ENCODE measurements at regions not wholly inside any gene's neighbourhood (a gene's known extent, or its start where the extent isn't known, plus 50 kb on each side); places are given as distances from the start of the nearest gene placed in this dataset.

DNA sequence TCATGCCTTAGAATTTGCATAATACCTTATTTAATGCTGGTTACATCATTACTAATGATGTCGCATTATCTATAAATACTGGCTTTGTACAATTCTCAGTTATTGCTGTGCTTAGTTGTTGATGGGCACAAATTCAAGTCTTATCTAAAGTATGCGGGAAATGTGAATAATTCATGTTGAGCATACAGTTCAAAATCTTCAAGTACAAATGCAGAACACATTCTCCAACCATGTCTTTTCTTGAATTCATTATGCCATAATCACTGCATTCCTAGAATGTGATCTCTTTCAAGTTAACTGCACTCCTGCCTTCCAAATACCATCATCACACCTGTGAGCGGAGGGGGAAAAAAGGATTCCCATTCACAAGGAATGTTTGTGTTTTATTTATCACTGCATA lies 337.0 kb downstream of the MBD2 start:
- H2BK120ac ChIP-seq (ENCODE audit: low read depth, low read length, poor library complexity, severe bottlenecking): no peak overlapping the region
- H3K9ac ChIP-seq (ENCODE audit: extremely low read depth, insufficient read length, low read length): no peak overlapping the region
- H3K4me1 Mint-ChIP-seq: peaks cover 4% of the 10 kb centered on the region in 2 experiments; a peak in 3 of 4 replicates
- H3K27ac Mint-ChIP-seq: no peak overlapping the region; a peak in 1 of 7 replicates
- H4K8ac ChIP-seq (replicated peaks; ENCODE audit: insufficient read length, low read depth, low read length): no peak overlapping the region
- H3K23me2 ChIP-seq (ENCODE audit: insufficient read length, low read depth, low read length, poor library complexity, severe bottlenecking): no peaks in the 10 kb centered on the region
- no peak overlapping the region for H3K4ac ChIP-seq (ENCODE audit: low read depth, low read length)
- H2AK5ac ChIP-seq (ENCODE audit: insufficient read length, low read length): no peak overlapping the region
- H3K27me3 Mint-ChIP-seq (ENCODE audit: low read depth): no peaks in the 10 kb centered on the region
- no peak overlapping the region for H3K4me2 ChIP-seq (ENCODE audit: insufficient read depth, insufficient read length, low read length)
- no peak overlapping the region for H3T11ph ChIP-seq (ENCODE audit: low read length)
- H4K5ac ChIP-seq (ENCODE audit: insufficient read length, low read depth, low read length): no peak overlapping the region
- no peak overlapping the region for H2AFZ ChIP-seq (ENCODE audit: low read length)
- no peak for DNase-seq
- H3K9me3 Mint-ChIP-seq: no peaks in the 10 kb centered on the region
- H3K56ac ChIP-seq (ENCODE audit: insufficient read length, low read depth, low read length): no peak overlapping the region
- no peaks in the 10 kb centered on the region for H3K79me2 ChIP-seq (ENCODE audit: insufficient read depth, low read length)
- H3K4me1 ChIP-seq (ENCODE audit: insufficient read depth, low read length): no peaks in the 10 kb centered on the region
- H3K79me1 ChIP-seq (ENCODE audit: insufficient read depth, low read depth, low read length, poor library complexity, severe bottlenecking): no peaks in the 10 kb centered on the region
- no CpG with 5 or more reads among the region's 3 CpGs for WGBS (ENCODE audit: extremely low coverage, insufficient read length, low lambda C conversion rate)
- no peaks in the 10 kb centered on the region for H3K9me3 ChIP-seq (ENCODE audit: control insufficient read depth, low read depth, low read length)
- no peak overlapping the region for H3K23ac ChIP-seq (ENCODE audit: insufficient read length, low read depth, low read length)
- H4K20me1 ChIP-seq (ENCODE audit: control insufficient read depth, insufficient read depth, insufficient read length): no peaks in the 10 kb centered on the region
- no peaks in the 10 kb centered on the region for H3K27me3 ChIP-seq (ENCODE audit: insufficient read depth, low read length)
- H3K27ac ChIP-seq (ENCODE audit: insufficient read length, low read depth, low read length): no peak overlapping the region
- TF ChIP-seq CTCF (conservative IDR thresholded peaks at IDR 0.05): no peak
- no peak overlapping the region for H2BK5ac ChIP-seq (ENCODE audit: insufficient read length, low read length)
- no peak overlapping the region for H3K4me3 Mint-ChIP-seq
- H2BK15ac ChIP-seq (ENCODE audit: low read depth, low read length): no peak overlapping the region
- no peak overlapping the region for H2BK20ac ChIP-seq (ENCODE audit: low read depth, low read length, poor library complexity, severe bottlenecking)
- H4K91ac ChIP-seq (ENCODE audit: insufficient read length, low read depth, low read length): no peak overlapping the region
- H3K36me3 Mint-ChIP-seq (ENCODE audit: insufficient read depth in 1 of 3, low read depth in 3 of 3): 0 out of 7 replicates have a peak, but pooled peaks cover 0 to 2% (median 0%) of the 10 kb centered on the region in 3 experiments
- H2BK12ac ChIP-seq (ENCODE audit: insufficient read length, low read depth, low read length): no peak overlapping the region
- H3K18ac ChIP-seq (ENCODE audit: insufficient read length, low read depth, low read length): no peak overlapping the region
- no peak overlapping the region for H3K14ac ChIP-seq (ENCODE audit: insufficient read depth, low read length)

Data from H9 (cell line).